HT1080 (cell line): ENCODE measurements at regions not wholly inside any gene's neighbourhood (a gene's known extent, or its start where the extent isn't known, plus 50 kb on each side); places are given as distances from the start of the nearest gene placed in this dataset.
"Not testable (repeated sequence)": the region's sequence is repeated elsewhere in the genome, so short reads cannot be mapped to it uniquely, and the experiment has no call there.

Source experiments
- DNase-seq: peaks from one replicate; pipeline ENCODE4 v3.0.0-alpha.2; 2015; ENCODE audit warnings: low read depth

DNA sequence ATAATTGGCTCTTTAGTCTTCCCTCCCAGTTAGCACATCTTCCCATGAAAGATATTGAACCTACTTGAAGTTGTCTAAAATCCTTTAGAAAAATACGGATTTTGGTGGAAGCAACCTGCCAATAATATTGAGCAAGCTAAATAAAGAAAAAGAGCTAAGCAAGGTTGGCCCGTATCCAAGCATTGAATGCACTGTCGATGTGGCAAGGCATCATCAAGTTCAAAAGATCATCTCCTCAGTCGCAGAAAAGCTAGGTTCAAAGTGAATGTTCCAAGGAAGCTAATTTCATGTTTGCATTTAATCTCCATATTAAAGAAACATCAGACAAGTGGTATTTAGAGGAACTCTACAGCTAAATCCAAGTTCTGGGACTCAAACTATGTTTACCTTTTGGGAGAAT lies 206.0 kb downstream of the MTERF1 start:
- no peak for DNase-seq

DNA sequence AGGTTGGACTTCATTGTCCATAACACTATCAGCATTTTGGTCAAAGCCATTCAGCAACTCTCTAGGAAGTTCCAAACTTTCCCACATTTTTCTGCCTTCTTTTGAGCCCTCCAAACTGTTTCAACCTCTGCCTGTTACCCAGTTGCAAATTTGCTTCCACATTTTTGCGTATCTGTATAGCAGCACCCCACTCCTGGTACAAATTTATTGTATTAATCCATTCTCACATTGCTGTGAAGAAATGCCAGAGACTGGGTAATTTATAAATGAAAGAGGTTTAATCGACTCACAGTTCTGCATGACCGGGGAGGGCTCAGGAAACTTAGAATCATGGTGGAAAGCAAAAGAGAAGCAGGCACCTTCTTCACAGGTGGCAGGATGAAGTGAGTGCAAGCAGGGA lies 198.8 kb downstream of the MTERF1 start:
- DNase-seq: no peak

- peak; percentile 16 for DNase-seq
Measured at GRCh38 chr7:91683823-91684222, 196.7 kb downstream of the MTERF1 start.

GRCh38 chr7:91685544-91685943 lies 195.0 kb downstream of the MTERF1 start:
- no peak for DNase-seq

GRCh38 chr7:91690541-91691070 lies 189.9 kb downstream of the MTERF1 start:
- no peak for DNase-seq

- DNase-seq: no peak
Measured at GRCh38 chr7:91691865-91692264, 188.6 kb downstream of the MTERF1 start.

- no peak for DNase-seq
Measured at GRCh38 chr7:91692800-91693199, 187.7 kb downstream of the MTERF1 start.

DNA sequence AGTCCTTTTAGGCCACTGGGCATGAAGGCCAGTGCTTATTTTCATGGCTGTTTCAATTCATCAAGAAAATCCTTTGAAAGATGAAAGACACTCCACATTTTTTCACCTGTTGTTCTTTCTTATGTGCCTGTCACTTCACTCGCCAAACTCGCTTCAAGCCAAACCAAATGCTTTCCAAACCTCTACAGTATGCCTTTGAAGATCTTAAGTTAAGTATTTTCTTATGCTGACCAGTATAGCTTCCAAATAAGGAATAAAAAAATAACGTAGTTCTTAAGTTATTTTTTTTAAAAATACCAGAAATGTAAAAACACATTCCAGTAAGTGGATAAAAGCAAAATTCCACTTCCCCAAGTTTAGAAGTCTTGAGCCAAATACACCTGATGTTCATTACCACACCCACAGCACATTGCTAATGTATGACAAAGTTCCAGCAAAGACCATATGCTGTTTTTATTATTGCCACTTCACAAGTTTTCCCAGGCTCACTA lies 186.1 kb downstream of the MTERF1 start:
- DNase-seq: no peak

DNA sequence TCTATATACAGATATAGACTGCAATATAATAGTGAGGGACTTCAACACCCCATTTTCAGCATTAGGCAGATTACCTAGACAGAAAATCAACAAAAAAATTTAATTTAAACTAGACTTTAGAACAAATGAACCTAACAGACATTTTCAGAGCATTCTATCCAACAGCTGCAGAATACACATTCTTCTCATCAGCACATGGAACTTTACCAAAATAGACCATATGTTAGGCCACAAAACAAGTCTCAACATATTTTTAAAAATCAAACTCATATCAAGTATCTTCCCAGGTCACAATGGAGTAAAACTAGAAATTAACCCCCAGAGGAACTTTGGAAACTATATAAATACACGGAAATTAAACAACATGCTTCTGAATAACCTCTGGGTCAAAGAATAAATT lies 169.6 kb downstream of the MTERF1 start:
- no peak for DNase-seq

GRCh38 chr7:91713669-91714068 lies 166.8 kb downstream of the MTERF1 start:
- no peak for DNase-seq

- no peak for DNase-seq
Measured at GRCh38 chr7:91717681-91718470, 162.6 kb downstream of the MTERF1 start.

DNA sequence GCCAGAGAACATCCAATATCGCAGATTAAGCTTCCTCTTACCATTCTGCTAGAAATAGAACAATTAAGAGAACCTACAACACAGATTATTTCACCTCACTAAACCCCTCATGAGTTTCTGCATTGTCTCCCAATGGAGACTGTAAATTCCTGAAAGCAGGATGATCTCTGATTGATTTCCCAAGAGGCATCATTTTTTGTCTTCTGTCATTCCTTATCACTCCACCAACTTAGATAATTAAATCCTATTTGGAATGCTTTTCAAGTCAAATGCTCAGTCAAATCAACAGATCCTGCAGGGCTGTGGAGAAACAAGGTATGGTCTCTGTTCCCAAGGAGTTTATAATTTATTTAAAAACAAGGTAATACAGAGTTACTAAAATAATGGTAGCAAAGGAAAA lies 161.5 kb downstream of the MTERF1 start:
- DNase-seq: no peak

- DNase-seq: peak; percentile 6
Measured at GRCh38 chr7:91720260-91720937, 160.1 kb downstream of the MTERF1 start.

DNA sequence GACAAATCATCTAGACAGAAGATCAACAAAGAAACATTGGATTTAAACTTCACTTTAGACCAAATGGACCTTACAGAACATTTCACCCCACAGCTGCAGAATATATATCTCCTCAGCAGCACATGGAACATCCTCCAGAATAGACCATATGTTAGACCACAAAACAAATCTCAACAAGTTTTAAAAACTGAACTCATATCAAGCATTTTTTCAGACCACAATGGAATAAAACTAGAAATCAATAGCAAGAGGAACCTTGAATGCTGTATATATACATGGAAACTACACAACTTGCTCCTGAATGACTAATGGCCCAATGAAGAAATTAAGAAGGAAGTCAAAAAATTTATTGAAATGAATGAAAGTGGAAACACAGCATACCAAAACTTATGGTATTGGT lies 157.7 kb downstream of the MTERF1 start:
- DNase-seq: no peak

DNA sequence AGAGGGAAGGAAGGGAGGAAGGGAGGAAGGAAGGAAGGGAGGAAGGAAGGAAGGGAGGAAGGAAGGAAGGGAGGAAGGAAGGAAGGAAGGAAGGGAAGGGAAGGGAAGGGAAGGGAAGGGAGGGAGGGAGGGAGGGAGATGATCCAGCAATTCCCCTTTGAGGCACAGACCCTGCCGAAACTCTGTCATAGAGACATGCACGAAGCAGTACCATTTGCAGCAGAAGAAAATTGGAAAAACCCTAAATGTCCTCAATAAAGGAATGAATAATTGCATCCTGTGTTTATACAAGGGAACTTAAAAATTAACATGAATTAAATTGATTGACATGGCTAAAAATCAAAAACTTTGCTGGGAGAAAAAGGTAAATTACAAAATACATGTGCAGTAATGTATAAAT lies 151.5 kb downstream of the MTERF1 start:
- DNase-seq: not testable (repeated sequence)

- DNase-seq: no peak
Measured at GRCh38 chr7:91731976-91732375, 148.5 kb downstream of the MTERF1 start.

DNA sequence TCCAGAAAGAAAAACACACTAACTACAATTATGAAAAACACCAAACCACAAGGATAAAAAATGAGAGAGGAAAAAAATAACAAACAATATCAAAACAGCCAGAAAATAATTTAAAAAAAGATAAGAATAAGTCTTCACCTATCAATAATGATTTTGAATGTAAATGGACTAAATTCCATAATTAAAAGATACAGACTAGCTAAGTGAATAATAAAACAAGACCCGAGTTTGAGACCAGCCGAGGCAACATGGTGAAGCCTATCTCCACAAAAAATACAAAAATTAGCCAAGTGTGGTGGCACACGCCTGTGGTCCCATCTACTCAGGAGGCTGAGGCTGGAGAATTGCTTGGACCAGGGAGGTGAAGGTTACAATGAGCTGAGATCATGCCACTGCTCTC lies 131.1 kb downstream of the MTERF1 start:
- DNase-seq: no peak

GRCh38 chr7:91750091-91750490 lies 130.4 kb downstream of the MTERF1 start:
- DNase-seq: no peak

DNA sequence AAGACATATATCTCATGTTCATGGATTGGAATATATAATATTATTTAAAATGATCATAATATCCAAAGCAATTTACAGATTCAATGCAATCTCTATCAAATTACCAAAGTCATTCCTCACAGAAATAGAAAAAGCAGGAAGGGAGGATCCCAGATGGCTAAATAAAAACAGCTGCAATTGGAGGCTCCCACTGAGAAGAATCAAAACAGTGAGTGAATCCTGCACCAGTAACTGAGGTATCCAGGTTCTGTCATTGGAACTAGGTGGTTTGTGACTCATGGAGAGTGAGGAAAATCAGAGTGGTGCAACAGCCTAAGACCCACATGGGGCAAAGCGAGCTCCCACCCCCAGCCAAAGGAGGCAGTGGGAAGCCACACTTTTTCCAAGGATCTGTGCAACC lies 128.4 kb downstream of the MTERF1 start:
- DNase-seq: no peak

- DNase-seq: not testable (repeated sequence)
Measured at GRCh38 chr7:91754280-91754679, 126.2 kb downstream of the MTERF1 start.

DNA sequence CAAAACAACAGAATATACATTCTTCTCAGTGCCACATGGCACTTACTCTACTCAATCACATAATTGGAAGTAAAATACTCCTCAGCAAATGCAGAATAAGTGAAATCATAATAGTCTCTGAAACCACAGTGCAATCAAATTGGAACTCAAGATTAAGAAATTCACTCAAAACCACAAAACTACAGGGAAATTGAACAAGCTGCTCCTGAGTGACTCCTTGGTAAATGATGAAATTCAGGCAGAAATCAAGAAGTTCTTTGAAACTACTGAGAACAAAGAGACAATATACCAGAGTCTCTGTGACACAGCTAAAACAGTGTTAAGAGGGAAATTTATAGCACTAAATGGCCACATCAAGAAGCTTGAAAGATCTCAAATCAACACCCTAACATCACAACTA lies 125.4 kb downstream of the MTERF1 start:
- DNase-seq: not testable (repeated sequence)

DNA sequence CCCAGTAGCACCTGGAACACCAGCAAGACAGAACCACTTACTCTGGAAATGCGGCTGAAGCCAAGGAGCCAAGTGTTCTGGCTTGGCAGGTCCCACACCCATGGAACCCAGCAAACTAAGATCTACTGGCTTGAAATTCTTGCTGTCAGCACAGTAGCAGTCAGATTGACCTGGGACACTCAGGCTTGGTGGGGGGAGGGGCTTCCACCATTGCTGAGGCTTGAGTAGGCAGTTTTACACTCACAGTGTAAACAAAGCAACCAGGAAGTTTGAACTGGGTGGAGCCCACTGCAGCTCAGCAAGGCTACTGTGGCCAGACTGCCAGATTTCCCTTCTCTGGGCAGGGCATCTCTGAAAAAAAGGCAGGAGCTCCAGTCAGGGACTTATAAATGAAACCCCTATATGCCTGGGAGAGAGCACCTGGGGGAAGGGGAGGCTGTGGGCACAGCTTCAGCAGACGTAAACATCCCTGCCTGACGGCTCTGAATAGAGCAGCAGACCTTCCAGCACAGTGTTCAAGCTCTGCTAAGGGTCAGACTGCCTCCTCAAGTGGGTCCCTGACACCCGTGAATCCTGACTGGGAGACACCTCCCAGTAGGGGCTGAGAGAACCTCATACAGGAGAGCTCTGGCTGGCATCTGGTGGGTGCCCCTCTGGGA lies 121.2 kb downstream of the MTERF1 start:
- peak; percentile 54 for DNase-seq
